Fibroblast of mammary gland (primary cell): ENCODE measurements at regions not wholly inside any gene's neighbourhood (a gene's known extent, or its start where the extent isn't known, plus 50 kb on each side); places are given as distances from the start of the nearest gene placed in this dataset.
A peak's percentile ranks its signal among the peaks of the same experiment; 100 is the strongest.

ENCODE experiments used
- DNase-seq: peaks from one replicate; pipeline ENCODE4 v3.0.0-alpha.2; 2010; ENCODE audit warnings: low read depth
- H3K4me3 ChIP-seq: 2 replicates; pipeline ENCODE4 v1.5.1; 2011; ENCODE audit warnings: low read depth, mild to moderate bottlenecking, low read length, moderate library complexity; ENCODE audit not compliant: control insufficient read depth
- TF ChIP-seq, protein P1 (sequence below): conservative IDR thresholded peaks from 2 replicates; pipeline ENCODE4 v1.5.1; 2011; ENCODE audit warnings: low read depth, low read length, inconsistent platforms; ENCODE audit not compliant: control insufficient read depth, insufficient read depth

DNA sequence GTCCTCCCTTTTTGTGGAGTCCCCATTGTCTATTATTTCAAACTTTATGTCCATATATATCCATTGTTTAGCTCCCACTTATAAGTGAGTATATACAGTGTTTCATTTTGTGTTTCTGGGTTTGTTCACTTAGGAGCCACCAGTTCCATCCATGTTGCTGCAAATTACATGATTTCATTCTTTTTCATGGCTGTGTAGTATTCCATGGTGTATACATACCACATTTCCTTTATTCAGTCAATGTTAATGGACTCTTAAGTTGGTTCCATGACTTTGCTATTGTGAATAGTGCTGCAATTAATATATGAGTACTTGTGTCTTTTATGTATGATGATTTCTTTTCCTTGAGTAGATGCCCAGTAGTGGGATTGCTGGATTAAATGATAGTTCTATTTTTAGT is 329.1 kb downstream of the AR start:
- TF ChIP-seq, protein P1, sequence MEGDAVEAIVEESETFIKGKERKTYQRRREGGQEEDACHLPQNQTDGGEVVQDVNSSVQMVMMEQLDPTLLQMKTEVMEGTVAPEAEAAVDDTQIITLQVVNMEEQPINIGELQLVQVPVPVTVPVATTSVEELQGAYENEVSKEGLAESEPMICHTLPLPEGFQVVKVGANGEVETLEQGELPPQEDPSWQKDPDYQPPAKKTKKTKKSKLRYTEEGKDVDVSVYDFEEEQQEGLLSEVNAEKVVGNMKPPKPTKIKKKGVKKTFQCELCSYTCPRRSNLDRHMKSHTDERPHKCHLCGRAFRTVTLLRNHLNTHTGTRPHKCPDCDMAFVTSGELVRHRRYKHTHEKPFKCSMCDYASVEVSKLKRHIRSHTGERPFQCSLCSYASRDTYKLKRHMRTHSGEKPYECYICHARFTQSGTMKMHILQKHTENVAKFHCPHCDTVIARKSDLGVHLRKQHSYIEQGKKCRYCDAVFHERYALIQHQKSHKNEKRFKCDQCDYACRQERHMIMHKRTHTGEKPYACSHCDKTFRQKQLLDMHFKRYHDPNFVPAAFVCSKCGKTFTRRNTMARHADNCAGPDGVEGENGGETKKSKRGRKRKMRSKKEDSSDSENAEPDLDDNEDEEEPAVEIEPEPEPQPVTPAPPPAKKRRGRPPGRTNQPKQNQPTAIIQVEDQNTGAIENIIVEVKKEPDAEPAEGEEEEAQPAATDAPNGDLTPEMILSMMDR = no peak
- DNase-seq = no peak
- H3K4me3 ChIP-seq = no peak overlapping the region

DNA sequence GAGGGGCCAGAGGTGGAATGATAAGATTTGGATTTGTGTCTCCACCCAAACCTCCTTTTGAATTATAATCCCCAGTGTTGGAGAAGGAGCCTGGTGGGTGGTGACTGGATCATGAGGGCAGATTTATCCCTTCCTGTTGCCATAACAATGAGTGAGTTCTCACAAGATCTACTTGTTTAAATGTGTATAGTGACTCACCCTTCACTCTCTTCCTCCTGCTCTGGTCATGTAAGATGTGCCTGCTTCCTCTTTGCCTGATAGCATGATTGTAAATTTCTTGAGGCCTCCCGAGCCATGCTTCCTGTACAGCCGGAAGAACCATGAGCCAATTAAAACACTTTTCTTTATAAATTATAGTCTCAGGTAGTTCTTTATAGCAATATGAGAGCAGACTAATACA is 348.6 kb downstream of the AR start:
- TF ChIP-seq, protein P1 = no peak
- no peak for DNase-seq
- H3K4me3 ChIP-seq = no peak overlapping the region

DNA sequence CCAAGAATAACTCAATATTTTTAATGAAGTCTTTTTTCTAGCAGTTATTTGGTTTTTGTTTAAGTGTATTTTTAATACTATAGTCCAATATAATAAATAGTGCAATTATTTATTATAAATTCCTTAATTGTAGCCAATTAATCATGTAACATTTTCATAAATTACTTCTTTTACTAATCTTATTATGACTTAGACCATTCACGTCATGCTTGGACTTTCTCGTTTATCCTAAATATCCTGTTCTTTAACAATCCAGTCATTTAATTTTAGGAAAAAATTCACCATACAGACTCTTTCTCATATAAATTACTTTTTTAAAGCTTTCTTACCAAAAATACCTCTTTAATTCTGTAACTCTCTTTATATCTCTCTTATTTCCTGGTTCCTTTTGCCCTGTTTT is 350.1 kb downstream of the AR start:
- TF ChIP-seq, protein P1 = no peak
- peak; percentile 33 for DNase-seq
- H3K4me3 ChIP-seq = no peak overlapping the region

DNA sequence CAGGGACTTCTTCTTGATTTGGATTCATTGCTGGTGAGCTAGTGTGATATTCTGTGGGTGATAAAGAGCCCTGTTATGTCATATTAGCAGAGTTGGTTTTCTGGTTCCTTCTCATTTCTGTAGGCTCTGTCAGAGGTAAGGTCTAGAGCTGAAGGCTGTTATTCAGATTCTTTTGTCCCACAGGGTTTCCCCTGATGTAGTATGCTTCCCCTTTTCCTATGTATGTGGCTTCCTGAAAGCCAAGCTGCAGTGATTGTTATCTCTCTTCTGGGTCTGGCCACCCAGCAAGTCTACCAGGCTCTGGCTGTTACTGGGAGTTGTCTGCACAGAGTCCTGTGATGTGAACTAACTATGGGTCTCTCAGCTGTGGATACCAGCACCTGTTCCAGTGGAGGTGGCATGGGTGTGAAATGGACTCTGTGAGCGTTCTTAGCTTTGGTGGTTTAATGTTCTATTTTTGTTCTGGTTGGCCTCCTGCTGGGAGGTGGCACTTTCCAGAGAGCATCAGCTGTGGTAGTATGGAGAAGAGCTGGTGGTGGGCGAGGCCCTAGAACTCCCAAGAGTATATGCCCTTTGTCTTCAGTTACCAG is 373.7 kb downstream of the AR start:
- no peak overlapping the region for H3K4me3 ChIP-seq
- DNase-seq = no peak
- TF ChIP-seq, protein P1 = no peak

DNA sequence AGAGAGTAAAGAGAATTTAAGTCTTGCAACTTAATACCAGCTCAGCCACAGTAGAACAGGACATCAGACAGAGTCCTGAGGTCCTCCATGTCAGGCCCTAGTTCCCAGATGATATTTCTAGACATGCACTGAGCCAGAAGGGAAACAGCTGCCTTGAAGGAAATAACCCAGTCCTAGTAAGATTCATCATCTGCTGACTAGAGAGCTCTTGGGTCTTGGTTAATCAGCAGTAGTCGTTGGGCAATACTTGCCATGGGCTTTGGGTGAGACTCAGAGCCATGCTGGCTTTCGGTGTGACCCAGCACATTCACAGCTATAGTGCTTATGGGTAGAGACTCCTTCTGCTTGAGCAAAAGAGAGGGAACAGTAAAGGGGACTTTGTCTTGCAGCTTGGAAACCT is 379.1 kb downstream of the AR start:
- no peak for DNase-seq
- no peak overlapping the region for H3K4me3 ChIP-seq
- TF ChIP-seq, protein P1 = no peak

DNA sequence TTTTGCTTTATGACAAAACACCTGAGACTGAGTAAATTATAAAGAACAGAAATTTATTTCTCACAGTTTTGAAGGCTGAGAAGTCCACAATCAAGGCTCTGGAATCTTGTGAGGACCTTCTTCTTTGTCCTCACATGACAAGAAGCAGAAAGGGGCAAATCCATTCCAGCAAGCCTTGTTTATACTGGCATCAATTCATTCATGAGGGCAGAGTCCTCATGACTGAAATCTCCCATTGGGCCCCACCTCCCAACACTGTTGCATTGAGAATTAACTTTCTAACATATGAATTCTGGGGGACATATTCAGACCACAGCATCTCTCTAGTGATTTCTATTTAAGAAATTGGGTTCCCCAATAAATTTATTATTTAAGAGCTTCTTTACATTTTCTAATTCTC is 395.4 kb downstream of the AR start:
- TF ChIP-seq, protein P1 = no peak
- no peak overlapping the region for H3K4me3 ChIP-seq
- no peak for DNase-seq

DNA sequence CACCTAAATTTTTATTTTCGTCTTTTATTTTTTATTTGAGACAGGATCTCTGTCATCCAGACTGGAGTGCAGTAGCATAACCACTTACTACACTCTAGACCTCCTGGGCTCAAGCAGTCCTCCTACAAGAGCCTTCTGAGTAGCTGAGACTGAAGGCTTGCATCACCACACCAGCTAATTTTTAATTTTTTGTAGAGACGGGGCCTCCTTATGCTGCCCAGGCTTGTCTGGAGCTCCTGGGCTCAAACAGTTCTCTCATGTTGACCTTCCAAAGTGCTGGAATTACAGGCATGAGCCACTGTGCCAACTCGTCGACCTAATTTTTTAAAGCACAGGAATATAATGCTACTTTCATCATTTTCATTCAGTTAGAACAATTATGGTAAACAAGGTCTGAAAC is 405.4 kb downstream of the AR start:
- H3K4me3 ChIP-seq = no peak overlapping the region
- TF ChIP-seq, protein P1 = no peak
- DNase-seq = no peak
